ENCODE measurements at regions not wholly inside any gene's neighbourhood (a gene's known extent, or its start where the extent isn't known, plus 50 kb on each side); places are given as distances from the start of the nearest gene placed in this dataset.

GRCh38 chr16:66315210-66315825 is 51.2 kb upstream of the CDH5 start:
- peak; percentile 56 for DNase-seq

GRCh38 chr16:66311306-66311705 is 55.2 kb upstream of the CDH5 start:
- DNase-seq = no peak

- no peak for DNase-seq
Observed at GRCh38 chr16:66309215-66309807, 57.2 kb upstream of the CDH5 start.

DNA sequence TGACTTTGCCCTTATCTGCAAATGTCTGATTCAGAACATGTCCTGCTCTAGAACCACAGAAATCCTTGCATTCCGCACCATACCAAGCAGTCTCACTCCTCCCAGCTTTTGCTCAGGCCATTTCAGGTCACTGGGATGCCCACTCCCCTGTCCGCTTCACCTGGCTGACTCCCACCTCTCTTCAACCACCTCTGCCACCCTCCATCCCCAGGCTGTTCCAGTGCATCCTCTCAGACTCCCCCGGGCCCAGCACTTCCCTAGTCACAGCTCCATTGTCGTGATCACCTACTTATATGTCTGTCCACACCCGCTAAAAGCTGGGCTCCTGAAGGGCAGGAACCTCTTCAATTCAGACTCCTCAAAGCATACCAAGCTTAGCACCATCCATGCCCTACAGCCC is 58.4 kb upstream of the CDH5 start:
- DNase-seq = no peak

DNA sequence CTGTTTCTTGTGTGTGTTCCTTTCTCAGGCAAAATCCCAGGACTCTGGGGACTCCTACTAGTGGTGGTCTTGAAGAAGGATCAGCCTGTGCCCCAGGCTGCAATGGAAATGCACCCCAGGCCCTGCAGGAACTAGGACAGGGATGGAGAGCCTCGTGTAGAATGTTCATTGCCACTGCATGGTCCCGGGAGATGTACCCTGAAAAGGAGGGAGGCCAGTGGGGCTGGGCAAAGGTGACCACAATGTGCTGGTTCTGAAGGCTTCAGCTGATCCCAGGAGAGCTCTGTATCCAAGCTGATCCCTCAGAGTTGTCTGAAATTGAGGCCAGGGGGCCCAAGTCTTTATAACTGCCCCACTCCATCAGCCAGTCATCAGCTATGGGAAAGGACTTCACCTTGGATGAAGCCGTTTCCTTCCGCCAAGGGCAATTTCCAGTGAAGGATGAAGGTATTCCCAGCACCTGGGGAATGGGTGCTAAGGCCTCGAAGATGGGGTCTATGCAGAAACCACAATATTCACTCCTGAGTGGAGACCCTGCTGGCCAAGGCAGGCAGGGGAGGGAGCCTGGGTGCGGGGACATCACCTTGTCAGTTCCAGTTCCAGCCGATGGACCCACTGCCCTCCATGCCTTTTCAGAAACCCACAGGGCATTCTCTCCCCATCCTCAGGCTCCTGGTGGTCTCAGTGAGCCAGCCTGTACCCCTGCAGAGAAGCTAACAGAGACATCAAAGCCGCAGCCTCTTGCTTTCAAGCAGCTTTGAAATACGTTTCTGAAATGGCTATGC is 59.9 kb upstream of the CDH5 start:
- DNase-seq = no peak

DNA sequence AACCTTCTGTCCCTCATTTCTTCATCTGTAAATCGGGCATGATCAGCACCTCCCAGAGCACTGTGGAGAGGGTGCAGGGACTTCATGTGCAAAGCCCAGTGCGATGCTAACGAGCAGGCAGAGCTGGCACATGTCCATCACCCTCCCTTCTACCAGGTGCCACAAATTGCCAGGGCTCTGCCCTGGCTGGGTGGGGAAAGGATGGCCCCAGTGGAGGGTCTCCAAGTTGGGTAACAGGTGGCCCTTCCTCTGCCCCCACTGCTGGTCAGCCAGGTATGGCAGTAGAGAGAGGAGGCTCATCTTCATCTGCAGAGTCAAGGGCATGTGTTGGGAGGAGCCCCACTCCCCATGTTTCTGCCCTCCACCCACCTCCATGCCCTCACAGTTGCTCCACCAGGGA is 61.5 kb upstream of the CDH5 start:
- no peak for DNase-seq

- DNase-seq = no peak
Observed at GRCh38 chr16:66304151-66304550, 62.3 kb upstream of the CDH5 start.

GRCh38 chr16:66300501-66300900 is 66.0 kb upstream of the CDH5 start:
- DNase-seq = no peak

DNA sequence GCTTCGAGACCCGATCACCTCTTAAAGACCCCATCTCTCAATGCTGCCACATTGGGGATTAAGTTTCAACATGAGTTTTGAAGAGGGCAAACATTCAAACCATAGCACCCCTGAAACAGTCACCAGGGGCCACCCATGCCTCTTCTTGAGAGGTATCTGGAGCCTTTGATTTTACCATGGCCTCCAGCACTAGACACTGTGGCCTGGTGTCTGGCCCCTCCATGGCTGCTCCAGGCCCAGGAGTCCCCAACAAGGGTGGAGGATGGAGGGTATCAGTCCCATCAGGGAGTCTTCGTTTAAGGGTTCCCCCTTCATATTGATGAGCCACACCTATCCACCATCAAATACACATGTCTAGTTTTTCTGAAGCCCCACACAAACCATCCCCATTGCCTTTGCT is 66.5 kb upstream of the CDH5 start:
- no peak for DNase-seq

GRCh38 chr16:66299349-66299748 is 67.1 kb upstream of the CDH5 start:
- peak in 1 of 2 experiments; percentile 3 for DNase-seq

DNA sequence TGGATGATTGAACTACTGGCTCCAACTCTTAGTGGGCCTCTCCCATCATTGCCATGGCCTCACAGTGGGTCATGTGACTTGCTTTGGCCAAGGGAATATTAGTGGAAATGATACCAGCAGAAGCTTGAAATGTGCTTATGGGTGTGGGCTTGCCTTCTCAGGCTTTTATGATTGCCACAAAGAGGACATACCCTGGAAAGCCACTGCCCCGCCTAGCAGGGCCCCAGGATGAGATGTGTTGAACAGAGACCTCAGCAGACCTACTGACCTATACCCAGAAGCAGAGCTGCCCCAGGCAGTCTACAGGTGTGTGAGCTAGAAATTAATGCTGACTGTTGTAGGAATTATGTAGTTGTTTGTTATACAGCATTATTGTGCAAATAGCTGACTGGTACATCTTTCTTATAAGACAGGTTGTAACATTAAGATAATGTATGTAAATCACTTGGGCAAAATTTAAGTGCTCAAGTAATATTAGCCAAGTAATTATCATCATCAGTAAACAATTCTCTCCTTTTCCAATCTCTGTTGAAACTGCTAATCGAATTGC is 67.8 kb upstream of the CDH5 start:
- DNase-seq = no peak

DNA sequence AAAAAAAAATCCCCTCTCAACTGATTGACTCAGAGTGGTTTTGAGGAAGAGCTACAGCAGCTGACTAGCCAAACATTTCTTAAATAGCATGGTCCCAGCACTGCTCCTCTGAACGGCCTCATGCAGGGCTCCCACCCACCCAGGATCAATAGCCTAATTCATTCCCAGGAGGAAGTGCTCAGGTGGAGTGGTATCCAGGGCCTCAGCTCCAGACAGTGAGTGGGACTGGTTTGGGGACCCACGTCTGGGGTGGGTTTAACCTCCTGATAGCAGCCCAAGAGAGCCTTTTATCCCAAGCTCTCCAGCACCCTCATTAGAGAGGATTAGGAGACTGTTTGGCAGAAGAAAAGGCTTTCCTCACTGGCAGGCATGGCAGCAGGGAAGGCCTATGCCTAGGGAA is 68.5 kb upstream of the CDH5 start:
- DNase-seq = peak in 1 of 2 experiments; percentile 1

GRCh38 chr16:66296591-66296990 is 69.9 kb upstream of the CDH5 start:
- DNase-seq = peak in 1 of 2 experiments; percentile 6

- peak in 1 of 2 experiments; percentile 5 for DNase-seq
Observed at GRCh38 chr16:66295761-66296546, 70.5 kb upstream of the CDH5 start.

GRCh38 chr16:66295213-66295612 is 71.3 kb upstream of the CDH5 start:
- no peak for DNase-seq

DNA sequence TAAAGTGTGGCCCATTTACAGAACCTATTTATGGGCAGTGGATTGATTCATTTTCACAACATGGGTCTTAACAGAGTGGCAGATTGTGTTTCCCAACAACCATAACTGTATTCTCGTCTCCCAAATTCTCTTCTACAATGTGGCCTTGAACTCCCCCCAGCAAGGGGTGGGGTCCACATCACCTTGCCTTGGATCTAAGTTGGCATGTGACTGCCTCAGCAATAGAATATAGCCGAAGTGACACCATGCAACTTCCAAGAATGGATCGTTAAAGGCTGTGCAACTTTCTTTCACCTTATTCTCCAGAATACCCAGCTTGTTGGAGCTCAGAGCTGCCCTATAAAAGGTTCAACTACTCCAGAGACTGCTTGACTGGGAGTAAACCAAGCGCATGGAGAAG is 72.0 kb upstream of the CDH5 start:
- no peak for DNase-seq

DNA sequence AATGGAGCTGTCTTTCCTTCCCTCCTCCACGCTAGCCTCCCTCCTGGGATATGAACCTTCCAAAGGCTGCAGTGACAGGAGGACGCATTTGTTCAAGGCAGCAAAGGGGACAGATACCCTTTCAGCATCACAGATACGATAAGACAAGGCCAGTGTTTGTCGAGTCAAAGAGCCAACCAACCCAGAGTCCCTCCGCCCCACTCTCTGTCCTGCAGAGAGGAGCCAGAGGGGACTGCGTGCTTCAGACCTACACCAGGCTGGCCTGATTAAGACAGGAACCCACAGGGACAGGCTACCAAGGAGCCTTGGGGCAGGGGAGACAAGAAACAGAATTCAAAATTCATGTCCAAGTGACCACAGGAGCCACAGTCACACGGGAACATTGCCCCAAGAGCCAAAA is 72.6 kb upstream of the CDH5 start:
- DNase-seq = peak; percentile 4 to 5

DNA sequence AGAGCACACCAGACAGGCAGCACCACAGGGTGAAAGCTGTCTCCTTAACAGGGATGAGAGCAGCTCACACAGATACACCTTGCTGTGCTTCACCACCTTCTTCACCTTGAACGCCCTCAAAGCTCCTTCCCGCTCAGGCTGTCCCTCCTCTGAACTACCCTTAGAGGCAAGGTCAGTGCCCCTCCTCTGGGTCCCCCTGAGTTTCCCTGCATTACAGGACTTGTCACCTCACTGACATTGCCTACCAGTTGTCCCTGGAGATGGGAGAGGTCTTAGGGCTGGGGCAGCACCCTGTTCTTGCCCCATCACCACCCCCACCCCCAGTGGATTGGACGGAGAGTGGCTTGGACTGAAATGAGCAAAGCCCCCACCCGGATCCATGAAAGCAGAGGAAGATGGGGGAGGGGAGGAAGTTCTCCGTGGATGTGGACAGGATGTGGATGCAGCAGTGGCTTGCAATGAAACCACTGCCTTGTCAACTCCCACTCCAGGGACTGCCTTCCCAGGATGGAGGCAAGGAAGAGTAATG is 73.2 kb upstream of the CDH5 start:
- DNase-seq = peak; percentile 4

DNA sequence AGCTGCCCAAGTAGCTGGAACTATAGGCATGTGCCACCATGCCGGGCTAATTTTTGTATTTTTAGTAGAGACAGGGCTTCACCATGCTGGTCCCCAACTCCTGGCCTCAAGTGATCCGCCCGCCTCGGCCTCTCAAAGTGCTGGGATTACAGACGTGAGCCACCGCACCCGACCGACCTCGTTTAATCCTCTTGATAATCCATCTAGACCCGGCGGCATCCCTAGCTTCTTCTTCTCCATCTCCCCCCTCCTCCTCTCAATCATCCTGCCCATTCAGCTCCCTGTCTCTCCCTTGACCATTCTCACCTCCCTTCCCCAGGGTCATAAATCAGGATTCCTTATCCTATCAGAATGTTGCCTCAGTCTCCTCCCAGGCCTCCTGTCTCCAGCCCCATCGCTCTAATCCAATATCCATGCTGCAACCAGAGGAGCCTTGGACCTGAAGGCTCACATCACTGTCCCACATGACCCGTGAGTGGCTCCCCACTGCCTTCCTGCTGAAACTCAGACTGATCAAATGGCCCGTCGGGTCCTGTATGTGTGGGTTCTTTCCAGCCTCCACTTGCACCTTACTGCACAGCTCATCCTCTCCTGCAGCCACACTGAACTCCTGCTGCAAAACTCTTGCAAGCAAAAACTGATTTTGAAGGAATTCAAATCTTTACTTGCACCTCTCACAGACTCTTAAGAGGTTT is 74.1 kb upstream of the CDH5 start:
- peak in 1 of 2 experiments; percentile 8 for DNase-seq

DNA sequence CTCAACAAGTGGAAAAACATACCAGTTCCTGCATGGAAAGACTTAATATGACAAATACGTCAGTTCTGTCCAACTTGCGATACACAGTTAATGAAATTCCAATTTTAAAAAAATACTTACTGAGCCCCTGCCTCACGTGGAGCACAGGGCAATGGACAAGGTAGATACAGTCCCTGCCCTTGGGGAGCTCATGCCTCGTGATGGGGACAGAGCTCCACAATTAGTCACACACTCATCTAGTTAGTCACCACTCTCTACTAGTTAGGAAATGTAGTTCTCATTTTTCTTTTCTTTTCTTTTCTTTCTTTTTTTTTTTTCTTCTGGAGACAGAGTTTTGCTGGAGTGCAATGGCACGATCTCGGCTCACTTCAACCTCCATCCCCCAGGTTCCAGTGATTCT is 74.7 kb upstream of the CDH5 start:
- no peak for DNase-seq

DNA sequence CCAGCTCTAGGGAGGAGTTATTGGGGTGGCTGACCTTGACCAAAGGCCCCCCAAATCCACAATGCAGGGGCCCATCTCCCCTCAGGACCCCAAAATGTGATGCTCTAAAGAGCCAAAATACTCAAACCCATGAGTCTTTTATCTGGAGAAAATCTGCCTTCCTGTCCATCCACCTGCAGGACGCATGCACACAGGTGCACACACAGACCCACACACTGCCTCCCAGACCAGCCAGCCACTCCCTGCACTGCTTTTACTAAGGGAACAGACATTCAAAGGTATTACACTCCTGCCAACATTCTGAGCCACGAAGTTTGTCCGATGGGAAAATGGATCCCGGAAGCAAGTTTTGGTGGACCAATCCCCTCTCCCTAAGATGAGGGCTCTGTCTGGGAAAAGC is 76.1 kb upstream of the CDH5 start:
- no peak for DNase-seq

DNA sequence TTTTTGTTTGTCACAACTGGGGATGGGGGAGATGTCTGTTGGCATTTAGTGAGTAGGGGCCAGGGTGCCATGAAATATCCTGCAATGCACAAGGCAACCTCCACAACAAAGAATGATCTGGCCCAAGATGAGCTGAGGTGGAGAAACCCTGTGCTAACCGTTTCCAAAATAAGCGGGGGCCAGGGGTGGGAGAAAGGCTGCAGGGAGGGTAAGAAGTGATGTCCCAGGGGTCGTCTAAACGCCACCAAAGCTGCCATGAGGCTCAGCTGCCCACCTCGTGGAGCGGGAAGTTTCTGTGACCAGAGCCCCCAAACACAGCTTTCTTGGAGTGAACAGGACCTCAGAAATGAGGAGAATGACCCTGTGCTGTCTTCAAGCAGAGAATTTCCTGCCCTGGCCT is 76.5 kb upstream of the CDH5 start:
- DNase-seq = no peak
